ENCODE measurements at regions not wholly inside any gene's neighbourhood (a gene's known extent, or its start where the extent isn't known, plus 50 kb on each side); places are given as distances from the start of the nearest gene placed in this dataset.

- Histone ChIP-seq H3K9me3 (no peaks in the 10 kb centered on the region), H3K4me3 (no peak overlapping the region), H3K4me1 (no peaks in the 10 kb centered on the region), H3K27ac (no peak overlapping the region), H3K27me3 (no peaks in the 10 kb centered on the region), H3K36me3 (replicated peaks in 1 of 2; ENCODE audit: insufficient read depth in 1 of 2, low read depth in 2 of 2) (no peaks in the 10 kb centered on the region)
- intact Hi-C loops (cut with DNase I) = loop anchor here (10.0 kb wide), 1 partner anchor 410 kb away; no protein-coding TSS in a partner anchor
- ATAC-seq (no peak), DNase-seq (no peak)
- no peak for TF ChIP-seq POLR2A (IDR thresholded peaks at IDR 0.05)
- TF ChIP-seq, protein P1, sequence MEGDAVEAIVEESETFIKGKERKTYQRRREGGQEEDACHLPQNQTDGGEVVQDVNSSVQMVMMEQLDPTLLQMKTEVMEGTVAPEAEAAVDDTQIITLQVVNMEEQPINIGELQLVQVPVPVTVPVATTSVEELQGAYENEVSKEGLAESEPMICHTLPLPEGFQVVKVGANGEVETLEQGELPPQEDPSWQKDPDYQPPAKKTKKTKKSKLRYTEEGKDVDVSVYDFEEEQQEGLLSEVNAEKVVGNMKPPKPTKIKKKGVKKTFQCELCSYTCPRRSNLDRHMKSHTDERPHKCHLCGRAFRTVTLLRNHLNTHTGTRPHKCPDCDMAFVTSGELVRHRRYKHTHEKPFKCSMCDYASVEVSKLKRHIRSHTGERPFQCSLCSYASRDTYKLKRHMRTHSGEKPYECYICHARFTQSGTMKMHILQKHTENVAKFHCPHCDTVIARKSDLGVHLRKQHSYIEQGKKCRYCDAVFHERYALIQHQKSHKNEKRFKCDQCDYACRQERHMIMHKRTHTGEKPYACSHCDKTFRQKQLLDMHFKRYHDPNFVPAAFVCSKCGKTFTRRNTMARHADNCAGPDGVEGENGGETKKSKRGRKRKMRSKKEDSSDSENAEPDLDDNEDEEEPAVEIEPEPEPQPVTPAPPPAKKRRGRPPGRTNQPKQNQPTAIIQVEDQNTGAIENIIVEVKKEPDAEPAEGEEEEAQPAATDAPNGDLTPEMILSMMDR (IDR thresholded peaks at IDR 0.05) = no peak
- WGBS, 2 donors = 26 to 28% methylated on average over 5 of the region's 5 CpGs
Observed at GRCh38 chr3:17845026-17845812, 102.8 kb upstream of the TBC1D5 start.

DNA sequence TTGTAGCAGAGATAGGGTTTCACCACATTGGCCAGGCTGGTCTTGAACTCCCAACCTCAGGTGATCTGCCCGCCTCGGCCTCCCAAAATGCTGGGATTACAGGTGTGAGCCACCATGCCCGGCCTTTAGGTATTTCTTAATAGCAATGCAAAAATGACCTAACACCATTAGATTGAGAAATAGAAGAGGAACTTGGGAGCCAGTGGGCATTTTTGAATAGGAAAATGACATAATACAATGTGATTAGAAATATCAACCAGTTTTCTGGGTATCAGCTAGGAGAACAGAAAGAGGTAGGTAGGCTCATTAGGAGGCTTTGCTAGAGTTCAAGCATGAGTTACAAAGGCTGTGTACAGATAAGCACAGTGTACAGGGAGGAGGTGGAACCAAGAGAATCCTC lies 101.8 kb upstream of the TBC1D5 start:
- 86 to 87% methylated on average over 3 of the region's 3 CpGs for WGBS, 2 donors
- no peaks in the 10 kb centered on the region for H3K9me3 ChIP-seq
- TF ChIP-seq, protein P1 (IDR thresholded peaks at IDR 0.05) = no peak
- TF ChIP-seq POLR2A (IDR thresholded peaks at IDR 0.05) = no peak
- no peak overlapping the region for H3K4me3 ChIP-seq
- DNase-seq (no peak), ATAC-seq (no peak)
- H3K27ac ChIP-seq = no peak overlapping the region
- no peaks in the 10 kb centered on the region for H3K4me1 ChIP-seq
- no peaks in the 10 kb centered on the region for H3K27me3 ChIP-seq
- no peaks in the 10 kb centered on the region for H3K36me3 ChIP-seq (replicated peaks in 1 of 2; ENCODE audit: insufficient read depth in 1 of 2, low read depth in 2 of 2)
- intact Hi-C loops (cut with DNase I) = loop anchor here (10.0 kb wide), 1 partner anchor 409 kb away; no protein-coding TSS in a partner anchor

DNA sequence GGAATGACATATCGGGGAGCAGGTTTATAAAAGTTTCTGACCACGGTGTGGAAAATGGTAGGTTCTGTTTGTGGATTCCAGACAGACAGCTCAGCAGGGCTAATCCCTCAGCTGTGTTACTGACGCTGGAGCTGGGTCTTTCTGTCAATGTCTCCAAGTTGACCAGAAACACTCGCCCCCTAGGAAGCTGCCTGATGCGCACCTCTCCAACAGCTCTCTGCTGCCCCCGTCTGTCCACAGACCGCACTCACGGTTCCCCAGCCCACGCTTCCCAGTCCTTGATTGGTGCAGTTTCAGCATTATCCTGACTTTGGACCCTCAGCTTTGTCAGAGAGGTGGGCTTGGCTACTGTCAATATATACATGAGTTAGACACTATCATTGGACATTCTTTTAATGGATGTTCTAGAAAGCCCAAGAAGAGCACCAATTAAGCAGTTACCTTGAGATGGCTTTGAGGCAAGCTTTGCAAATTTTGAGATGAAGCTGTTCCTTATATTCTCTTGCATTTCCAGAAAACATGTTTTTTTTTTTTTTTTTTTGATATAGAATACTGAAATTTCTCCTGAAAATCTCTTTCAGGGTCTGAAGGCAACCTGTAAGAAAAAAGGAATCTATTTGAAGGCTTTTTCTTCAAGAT lies 98.9 kb upstream of the TBC1D5 start:
- Histone ChIP-seq H3K9me3 (no peaks in the 10 kb centered on the region), H3K4me3 (no peak overlapping the region), H3K36me3 (replicated peaks in 1 of 2; ENCODE audit: insufficient read depth in 1 of 2, low read depth in 2 of 2) (no peaks in the 10 kb centered on the region), H3K27me3 (no peaks in the 10 kb centered on the region), H3K27ac (no peak overlapping the region), H3K4me1 (no peaks in the 10 kb centered on the region)
- WGBS, 2 donors = 12 to 23% methylated on average over 9 of the region's 9 CpGs
- DNase-seq (peak; percentile 63 to 76 (median 70)), ATAC-seq (peak; percentile 83)
- TF ChIP-seq, protein P1 (IDR thresholded peaks at IDR 0.05) = peak; percentile 80 to 90 (median 87)
- TF ChIP-seq POLR2A (IDR thresholded peaks at IDR 0.05) = no peak
- intact Hi-C loops (cut with DNase I) = loop anchor here (10.0 kb wide), 1 partner anchor 407 kb away; no protein-coding TSS in a partner anchor

DNA sequence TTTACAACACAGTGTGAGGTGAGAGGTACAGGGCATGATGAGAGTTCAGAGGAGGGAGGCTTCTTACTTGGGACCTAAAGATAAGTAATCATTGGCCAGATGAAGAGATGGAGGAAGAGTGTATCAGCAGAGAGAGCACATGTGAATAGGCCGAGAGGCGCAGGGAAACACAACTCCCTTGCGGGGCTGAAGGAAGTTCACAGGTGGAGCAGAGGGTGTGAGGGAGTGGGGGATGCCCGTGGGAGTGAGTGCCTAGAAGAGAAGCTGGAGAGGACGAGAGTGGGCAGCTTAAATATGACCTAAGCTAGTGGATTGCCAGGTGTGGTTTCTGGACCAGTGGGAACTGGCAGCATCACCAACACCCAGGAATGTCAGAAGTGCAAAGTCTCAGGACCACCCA lies 98.2 kb upstream of the TBC1D5 start:
- H3K27me3 ChIP-seq = no peaks in the 10 kb centered on the region
- H3K4me3 ChIP-seq = no peak overlapping the region
- no peak for DNase-seq
- H3K9me3 ChIP-seq = no peaks in the 10 kb centered on the region
- no peaks in the 10 kb centered on the region for H3K4me1 ChIP-seq
- 74 to 78% methylated on average over 5 of the region's 5 CpGs for WGBS, 2 donors
- TF ChIP-seq, protein P1 (IDR thresholded peaks at IDR 0.05) = no peak
- no peak for TF ChIP-seq POLR2A (IDR thresholded peaks at IDR 0.05)
- no peak for ATAC-seq
- intact Hi-C loops (cut with DNase I) = loop anchor here (10.0 kb wide), 1 partner anchor 406 kb away; no protein-coding TSS in a partner anchor
- no peaks in the 10 kb centered on the region for H3K36me3 ChIP-seq (replicated peaks in 1 of 2; ENCODE audit: insufficient read depth in 1 of 2, low read depth in 2 of 2)
- no peak overlapping the region for H3K27ac ChIP-seq
